ENCODE measurements at regions not wholly inside any gene's neighbourhood (a gene's known extent, or its start where the extent isn't known, plus 50 kb on each side); places are given as distances from the start of the nearest gene placed in this dataset.

DNA sequence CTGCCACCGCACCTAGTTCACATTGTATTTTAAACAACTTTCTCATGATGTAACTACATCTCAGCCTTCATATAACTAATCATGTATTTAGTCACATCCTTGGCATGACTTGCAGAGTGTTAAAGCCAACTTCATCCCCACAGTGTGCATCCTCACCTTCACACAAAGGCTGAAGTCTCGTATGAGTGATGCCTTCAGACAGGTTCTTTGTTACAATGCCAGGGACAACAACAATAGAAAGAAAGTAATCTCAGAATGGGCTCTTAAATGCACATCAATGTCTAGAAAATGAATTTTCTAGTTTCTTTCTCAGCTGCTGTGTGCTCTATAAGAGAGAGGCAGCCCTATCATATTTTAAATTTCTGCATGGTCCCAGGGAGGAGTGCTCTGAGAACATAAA lies 221.3 kb downstream of the DIO2 start:
- Histone ChIP-seq H3F3A (ENCODE audit: insufficient read depth, low read length) (no peaks in the 10 kb centered on the region), H3K4me3 (ENCODE audit: low read depth, low read length, poor library complexity, severe bottlenecking) (no peak overlapping the region), H3K9me3 (ENCODE audit: low read length) (no peaks in the 10 kb centered on the region), H3K4me2 (ENCODE audit: low read length) (no peak overlapping the region), H3K27me3 (ENCODE audit: insufficient read depth, low read length) (no peaks in the 10 kb centered on the region), H3K9ac (ENCODE audit: low read length) (no peak overlapping the region), H3K4me1 (ENCODE audit: insufficient read depth, low read length, severe bottlenecking) (no peaks in the 10 kb centered on the region), H3K36me3 (ENCODE audit: insufficient read depth, low read length) (no peaks in the 10 kb centered on the region), H3K27ac (ENCODE audit: low read depth, low read length, poor library complexity, severe bottlenecking) (no peak overlapping the region), H3K79me2 (ENCODE audit: insufficient read depth, low read length) (no peaks in the 10 kb centered on the region), H4K20me1 (ENCODE audit: insufficient read depth, low read length) (no peaks in the 10 kb centered on the region), H2AFZ (ENCODE audit: low read length) (no peak overlapping the region), H3K9me2 (ENCODE audit: low read depth, low read length) (no peaks in the 10 kb centered on the region)
- no peak for TF ChIP-seq EZH2 (IDR thresholded peaks at IDR 0.05; ENCODE audit: borderline replicate concordance, low read length)
- TF ChIP-seq, protein P1, sequence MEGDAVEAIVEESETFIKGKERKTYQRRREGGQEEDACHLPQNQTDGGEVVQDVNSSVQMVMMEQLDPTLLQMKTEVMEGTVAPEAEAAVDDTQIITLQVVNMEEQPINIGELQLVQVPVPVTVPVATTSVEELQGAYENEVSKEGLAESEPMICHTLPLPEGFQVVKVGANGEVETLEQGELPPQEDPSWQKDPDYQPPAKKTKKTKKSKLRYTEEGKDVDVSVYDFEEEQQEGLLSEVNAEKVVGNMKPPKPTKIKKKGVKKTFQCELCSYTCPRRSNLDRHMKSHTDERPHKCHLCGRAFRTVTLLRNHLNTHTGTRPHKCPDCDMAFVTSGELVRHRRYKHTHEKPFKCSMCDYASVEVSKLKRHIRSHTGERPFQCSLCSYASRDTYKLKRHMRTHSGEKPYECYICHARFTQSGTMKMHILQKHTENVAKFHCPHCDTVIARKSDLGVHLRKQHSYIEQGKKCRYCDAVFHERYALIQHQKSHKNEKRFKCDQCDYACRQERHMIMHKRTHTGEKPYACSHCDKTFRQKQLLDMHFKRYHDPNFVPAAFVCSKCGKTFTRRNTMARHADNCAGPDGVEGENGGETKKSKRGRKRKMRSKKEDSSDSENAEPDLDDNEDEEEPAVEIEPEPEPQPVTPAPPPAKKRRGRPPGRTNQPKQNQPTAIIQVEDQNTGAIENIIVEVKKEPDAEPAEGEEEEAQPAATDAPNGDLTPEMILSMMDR (IDR thresholded peaks at IDR 0.05; ENCODE audit: low read length), result no peak

DNA sequence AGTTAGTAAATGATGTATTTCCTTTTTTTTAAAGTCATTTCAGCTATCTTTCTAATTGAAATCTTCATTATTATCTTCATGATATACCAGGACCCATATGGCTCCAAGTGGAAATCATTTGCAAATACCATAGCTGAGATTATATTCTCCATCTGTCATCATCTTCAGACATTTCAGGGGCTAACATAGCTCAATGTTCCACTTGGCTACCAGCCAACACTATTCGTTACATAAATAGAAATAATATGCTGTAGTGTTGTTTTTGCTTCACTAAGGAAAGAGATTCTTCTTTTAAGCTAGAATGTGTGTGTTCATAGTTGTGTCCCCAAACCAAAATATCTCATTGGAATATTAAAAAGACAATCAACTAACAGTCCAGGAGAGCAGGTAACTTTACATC lies 225.1 kb downstream of the DIO2 start:
- Histone ChIP-seq H3K9me3 (ENCODE audit: low read length) (no peaks in the 10 kb centered on the region), H3K27ac (ENCODE audit: low read depth, low read length, poor library complexity, severe bottlenecking) (no peak overlapping the region), H3K4me2 (ENCODE audit: low read length) (no peak overlapping the region), H3K27me3 (ENCODE audit: insufficient read depth, low read length) (no peaks in the 10 kb centered on the region), H3F3A (ENCODE audit: insufficient read depth, low read length) (no peaks in the 10 kb centered on the region), H3K9ac (ENCODE audit: low read length) (no peak overlapping the region), H3K4me3 (ENCODE audit: low read depth, low read length, poor library complexity, severe bottlenecking) (no peak overlapping the region), H3K36me3 (ENCODE audit: insufficient read depth, low read length) (no peaks in the 10 kb centered on the region), H3K4me1 (ENCODE audit: insufficient read depth, low read length, severe bottlenecking) (no peaks in the 10 kb centered on the region), H3K9me2 (ENCODE audit: low read depth, low read length) (no peaks in the 10 kb centered on the region), H2AFZ (ENCODE audit: low read length) (no peak overlapping the region), H4K20me1 (ENCODE audit: insufficient read depth, low read length) (no peaks in the 10 kb centered on the region), H3K79me2 (ENCODE audit: insufficient read depth, low read length) (no peaks in the 10 kb centered on the region)
- TF ChIP-seq, protein P1 (IDR thresholded peaks at IDR 0.05; ENCODE audit: low read length), result no peak
- TF ChIP-seq EZH2 (IDR thresholded peaks at IDR 0.05; ENCODE audit: borderline replicate concordance, low read length), result no peak

DNA sequence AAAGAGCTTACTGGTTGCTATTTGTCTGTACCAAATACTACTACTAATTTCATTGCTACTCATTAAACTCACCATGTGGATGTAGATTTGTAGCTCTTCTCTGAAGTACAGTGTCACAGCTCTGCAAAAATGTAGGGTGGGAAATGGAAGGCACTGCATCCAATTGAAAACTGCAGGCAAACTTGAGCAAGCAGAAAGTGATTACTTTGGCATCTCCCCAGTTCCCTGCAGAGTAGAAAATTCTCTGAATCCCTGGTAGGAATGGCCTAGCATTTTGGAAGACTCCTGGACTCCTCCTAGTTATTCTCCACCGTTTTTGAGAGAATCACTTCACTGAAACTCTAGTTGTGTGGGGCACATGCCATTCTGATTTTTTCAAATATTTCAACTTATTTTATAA lies 239.1 kb downstream of the DIO2 start:
- Histone ChIP-seq H2AFZ (ENCODE audit: low read length) (no peak overlapping the region), H3K27ac (ENCODE audit: low read depth, low read length, poor library complexity, severe bottlenecking) (no peak overlapping the region), H3F3A (ENCODE audit: insufficient read depth, low read length) (no peaks in the 10 kb centered on the region), H3K9ac (ENCODE audit: low read length) (no peak overlapping the region), H3K27me3 (ENCODE audit: insufficient read depth, low read length) (no peaks in the 10 kb centered on the region), H3K9me3 (ENCODE audit: low read length) (no peaks in the 10 kb centered on the region), H3K79me2 (ENCODE audit: insufficient read depth, low read length) (no peaks in the 10 kb centered on the region), H3K9me2 (ENCODE audit: low read depth, low read length) (no peaks in the 10 kb centered on the region), H3K4me1 (ENCODE audit: insufficient read depth, low read length, severe bottlenecking) (no peaks in the 10 kb centered on the region), H3K4me3 (ENCODE audit: low read depth, low read length, poor library complexity, severe bottlenecking) (no peak overlapping the region), H3K36me3 (ENCODE audit: insufficient read depth, low read length) (no peaks in the 10 kb centered on the region), H3K4me2 (ENCODE audit: low read length) (no peak overlapping the region), H4K20me1 (ENCODE audit: insufficient read depth, low read length) (no peaks in the 10 kb centered on the region)
- TF ChIP-seq, protein P1 (IDR thresholded peaks at IDR 0.05; ENCODE audit: low read length), result no peak
- no peak for TF ChIP-seq EZH2 (IDR thresholded peaks at IDR 0.05; ENCODE audit: borderline replicate concordance, low read length)
